Fibroblast of peridontal ligament (primary cell): ENCODE measurements at regions not wholly inside any gene's neighbourhood (a gene's known extent, or its start where the extent isn't known, plus 50 kb on each side); places are given as distances from the start of the nearest gene placed in this dataset.
"Not testable (repeated sequence)": the region's sequence is repeated elsewhere in the genome, so short reads cannot be mapped to it uniquely, and the experiment has no call there.

Experiments
- DNase-seq: peaks from one replicate; pipeline ENCODE4 v3.0.0-alpha.2; 2010; ENCODE audit errors: extremely low read depth

DNA sequence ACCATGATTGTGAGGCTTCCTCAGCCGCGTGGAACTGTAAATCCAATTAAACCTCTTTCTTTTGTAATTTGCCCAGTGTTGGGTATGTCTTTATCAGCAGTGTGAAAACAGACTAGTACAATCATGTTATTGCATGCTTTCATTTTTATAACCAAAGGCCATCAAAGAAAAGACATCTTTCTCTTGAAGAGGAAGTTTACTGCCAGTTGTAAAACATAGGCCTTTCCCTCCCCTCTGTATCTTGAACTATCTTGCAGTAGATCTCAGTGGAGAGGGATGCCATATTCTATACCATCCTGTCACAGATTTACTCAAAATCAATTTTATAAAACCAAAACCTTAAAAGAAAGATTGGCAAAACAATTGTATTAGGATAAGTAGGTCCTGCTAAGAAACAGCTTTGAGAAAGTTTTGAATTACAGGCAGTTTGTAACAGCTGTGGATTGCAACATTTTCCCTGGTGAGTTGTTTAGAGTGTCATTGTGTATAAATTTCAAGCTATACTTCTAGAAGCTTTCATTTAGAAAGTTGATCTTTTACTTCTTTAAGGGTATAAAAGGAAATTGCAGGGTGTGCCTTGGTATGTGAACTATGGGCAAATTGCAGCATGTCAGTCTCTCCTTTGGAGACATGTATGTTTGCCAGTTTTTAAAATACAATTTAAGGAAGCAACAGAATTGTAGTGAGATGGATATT lies 128.0 kb downstream of the ATP23 start:
- peak; percentile 55 for DNase-seq

DNA sequence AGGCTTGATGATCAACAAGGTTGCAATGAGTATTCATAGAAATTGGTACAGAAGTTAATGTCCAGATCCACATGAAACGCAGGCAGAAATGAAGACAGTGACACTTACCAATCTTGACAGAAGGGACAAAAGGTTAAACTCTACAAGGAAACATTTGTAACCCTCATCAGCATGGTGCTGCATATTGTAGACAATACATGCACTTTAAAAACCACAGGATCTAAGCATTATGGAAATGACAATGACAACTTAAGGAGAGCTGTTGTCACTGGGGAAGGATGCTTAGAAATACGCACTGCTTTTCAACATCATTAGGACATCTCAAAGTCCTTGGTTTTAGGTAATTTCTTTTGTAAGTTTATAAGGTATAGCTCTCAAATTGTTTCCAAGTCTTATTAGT lies 130.6 kb downstream of the ATP23 start:
- DNase-seq, result no peak

DNA sequence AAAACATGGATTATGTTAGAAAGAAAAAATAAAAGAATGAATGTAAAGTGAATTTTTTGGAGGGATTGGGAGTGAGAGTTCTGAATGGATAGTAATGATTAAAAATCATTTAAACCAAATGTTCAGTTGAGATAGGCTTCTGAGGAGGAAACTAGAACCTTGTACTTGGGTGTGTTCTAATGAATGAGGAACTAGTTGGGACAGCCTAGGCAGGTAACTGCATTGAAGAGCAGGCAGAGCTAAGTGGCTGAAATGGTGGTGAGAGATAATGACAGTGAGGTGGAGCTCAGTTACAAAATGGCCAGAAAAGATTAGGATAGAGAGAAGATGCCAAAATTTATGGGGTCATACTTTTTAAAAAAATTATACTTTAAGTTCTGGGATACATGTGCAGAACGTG lies 132.9 kb downstream of the ATP23 start:
- no peak for DNase-seq

DNA sequence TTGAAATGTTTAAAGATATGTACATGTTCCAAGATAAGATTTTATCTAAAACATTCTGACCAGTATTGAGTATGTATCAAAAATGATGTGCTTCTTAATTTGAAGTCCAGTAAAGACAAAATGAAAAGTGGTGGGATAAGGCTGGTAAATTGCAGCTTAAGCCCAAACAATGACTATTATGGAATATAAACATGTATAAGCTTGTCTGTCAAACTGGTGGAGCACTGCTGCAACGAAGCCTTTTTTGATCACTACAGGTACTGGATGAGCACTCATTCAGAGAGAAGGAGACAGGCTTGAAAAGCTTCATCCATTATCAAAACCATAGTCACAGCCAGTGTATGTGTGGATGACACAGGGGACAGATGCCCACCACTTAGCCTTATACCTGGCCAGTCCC lies 138.4 kb downstream of the ATP23 start:
- DNase-seq, result no peak

DNA sequence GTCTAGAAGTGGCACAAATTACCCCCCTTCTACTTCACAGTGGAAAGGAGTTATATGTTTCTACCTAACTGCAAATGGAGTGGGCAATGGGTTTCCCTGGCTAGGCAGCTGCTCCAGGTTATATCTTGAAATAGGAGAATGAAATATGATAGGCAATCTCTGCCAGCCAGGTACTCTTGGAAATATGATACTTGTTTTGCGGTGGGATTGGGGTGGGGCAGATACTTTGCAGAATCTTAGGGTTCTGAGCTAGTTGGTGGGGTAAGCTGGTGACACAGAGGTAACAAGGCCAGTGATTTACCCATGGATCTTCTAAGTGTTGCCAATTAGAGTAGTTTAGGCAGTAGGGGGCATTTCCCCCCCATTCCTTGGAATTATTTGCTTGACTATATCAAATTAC lies 140.1 kb downstream of the ATP23 start:
- no peak for DNase-seq

DNA sequence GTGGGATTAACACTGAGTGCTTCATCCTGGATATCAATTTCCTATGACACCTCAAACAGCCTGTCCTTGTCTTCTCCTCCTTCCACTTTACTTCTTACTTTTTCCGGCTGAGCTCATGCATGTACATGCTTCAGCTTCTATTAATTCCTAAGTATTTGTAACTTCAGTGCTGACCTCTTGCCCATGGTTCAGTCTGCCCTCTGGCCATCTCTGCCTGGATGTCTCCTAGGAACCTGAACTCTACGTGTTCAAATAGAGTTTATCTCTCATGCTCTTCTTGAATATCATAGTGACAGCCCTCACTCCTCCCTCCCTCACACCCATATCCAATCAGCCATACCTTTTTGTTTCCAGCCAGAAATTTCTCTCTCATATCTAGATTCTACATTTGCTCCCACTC lies 141.6 kb downstream of the ATP23 start:
- no peak for DNase-seq

DNA sequence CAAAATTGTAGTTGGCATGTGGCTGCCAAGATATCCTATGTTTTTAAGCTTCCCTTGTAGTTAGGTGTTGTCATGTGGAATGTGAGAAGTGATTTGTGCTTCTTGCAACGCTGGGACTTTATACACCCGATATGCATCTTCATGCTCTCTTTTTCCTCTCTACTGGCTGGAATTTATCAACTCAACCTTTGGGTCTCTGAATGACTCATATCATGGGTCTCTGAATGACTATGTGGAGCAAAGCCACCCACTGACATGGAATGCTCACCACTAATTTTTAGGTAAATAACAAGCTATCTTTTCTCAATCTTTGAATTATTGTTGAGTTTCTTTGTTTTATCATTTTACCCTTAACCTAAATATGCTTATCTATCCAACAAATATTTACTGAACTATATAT lies 144.6 kb downstream of the ATP23 start:
- no peak for DNase-seq

DNA sequence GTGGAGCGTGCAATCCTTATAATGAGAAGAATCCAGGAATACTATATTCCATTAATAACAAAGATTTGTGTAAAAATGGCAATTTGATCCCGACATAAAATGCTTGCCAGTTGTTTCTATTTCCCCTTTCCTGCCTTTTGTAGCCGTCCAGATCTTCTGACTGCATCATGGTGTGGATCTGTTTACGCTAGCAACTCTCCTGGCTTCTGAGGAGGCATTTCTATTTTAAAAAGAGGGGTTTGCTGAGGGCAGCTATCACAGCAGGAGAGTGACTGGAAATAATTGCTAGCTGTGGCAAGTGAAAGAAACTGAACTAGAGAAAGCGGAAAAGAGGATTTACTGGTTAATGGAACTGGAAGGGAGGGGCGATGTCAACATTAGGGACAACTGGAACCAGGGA lies 145.6 kb downstream of the ATP23 start:
- DNase-seq, result no peak

DNA sequence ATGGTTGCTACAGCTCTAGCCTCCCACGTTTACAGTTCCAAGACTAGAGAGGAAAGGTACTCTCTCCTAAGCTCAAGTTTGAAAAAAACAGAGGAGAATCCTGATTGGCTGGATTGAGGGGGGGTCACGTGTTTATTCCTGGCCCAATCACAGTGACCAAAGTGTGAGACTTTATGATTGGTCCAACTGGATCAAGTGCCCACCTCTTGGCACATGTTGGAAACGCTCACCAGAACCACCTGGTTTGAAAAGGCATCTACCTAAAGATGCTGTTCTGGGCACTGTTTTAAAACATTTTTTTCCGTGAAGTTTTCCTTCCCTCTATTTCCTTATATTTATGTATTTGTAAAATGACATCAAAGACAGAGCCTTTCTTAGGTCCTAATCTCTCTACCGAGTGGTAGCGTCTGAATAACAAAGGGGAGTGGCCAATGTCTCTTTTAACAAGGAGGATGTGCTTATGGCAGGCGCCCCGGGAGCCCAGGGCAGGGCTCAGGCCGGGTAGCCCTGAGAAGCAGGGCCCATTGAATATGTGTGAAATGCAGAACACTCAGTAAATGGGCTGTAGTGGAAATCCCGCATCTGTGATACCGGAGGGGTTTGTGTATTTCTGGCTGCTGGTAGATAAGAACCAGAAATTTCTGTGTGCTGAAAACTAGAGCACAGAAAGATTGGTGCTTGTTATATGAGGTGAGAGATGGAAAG lies 146.2 kb downstream of the ATP23 start:
- DNase-seq, result no peak

DNA sequence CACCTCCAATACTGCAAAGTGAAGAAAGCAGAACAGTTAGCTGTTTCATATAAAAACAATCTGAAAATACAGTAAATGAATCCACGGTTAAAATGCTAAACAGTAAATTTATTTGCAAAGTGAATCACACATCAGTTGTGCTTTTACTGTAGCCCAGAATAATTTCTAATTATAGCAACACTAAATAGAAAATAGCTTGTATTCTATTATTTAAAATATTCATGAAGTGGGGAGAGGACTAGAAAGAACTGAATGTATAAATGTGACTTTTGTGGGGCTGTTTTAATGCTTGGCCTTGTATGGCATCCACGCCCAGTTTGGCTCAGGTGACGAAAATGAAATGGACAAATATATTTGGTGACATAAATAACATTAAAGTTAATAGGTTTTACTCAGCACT lies 148.2 kb downstream of the ATP23 start:
- no peak for DNase-seq

DNA sequence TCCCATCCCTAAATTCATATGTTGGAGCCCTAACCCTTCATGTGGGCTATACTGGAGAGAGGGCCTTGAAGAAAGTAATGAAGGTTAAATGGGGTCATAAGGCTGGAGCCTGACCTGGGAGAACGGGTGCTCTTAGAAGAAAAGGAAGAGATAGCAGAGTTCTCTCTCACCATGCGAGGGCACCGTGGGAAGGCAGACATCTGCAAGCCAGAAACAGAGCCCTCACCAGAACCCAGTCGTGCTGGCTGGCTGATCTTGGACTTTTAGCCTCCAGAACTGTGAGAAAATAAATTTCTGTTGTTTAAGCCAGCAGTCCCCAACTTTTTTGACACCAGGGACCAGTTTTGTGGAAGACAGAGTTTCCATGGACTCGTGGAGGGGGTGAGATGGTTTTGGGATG lies 149.3 kb downstream of the ATP23 start:
- no peak for DNase-seq

DNA sequence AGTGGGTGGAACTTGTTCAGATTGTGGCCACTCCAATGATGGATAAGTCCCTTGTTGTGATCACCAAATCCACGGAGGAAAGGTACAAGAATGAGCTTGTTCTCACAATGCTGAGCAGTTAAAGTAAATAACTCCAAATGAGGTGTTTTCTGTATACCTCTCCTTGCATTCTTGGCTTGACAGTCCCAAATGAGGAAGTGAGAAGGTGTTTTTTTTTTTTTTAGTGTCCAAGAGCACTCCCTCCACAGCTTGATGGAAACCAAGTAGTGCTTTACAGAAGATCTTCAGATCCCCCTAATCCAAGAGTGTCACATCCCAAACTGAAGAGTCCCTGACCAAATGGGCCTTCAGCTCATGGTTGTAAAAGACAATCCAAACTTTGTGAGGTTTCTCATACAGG lies 153.6 kb downstream of the ATP23 start:
- DNase-seq, result no peak

DNA sequence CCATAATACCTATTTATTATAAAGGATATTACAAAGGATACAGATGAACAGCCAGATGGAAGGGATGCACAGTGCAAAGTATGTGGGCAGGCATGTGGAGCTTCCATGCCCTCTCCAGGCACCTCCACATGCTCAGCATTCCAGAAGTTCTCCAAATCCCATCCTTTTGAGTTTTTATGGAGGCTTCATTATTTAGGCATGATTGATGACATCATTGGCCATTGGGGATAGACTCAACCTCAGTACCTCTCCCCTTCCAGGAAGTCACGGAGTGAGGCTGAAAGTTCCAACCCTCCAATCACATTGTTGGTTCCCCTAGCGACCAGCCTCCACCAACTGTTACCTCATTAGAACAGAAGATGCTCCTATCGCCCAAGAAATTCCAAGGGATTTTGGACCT lies 156.4 kb downstream of the ATP23 start:
- no peak for DNase-seq

DNA sequence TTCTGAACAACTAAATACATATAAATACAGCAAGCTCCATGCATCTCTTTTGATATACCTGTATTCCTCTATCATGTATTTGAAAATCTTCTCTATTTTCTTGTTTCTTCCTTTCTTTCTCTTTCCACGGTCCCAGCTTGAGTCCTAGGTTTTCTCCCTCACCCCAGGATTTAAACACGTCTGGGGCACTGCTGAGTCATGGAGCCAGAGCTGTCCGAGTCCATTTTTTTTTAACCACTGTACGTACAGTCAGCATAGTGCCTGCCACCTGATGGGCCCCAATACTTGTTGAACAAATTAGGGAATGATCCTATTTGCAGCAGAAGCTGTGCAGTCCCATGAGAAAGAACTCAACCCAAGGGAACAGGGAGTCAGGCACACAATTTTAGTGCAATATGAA lies 158.1 kb downstream of the ATP23 start:
- DNase-seq, result no peak

DNA sequence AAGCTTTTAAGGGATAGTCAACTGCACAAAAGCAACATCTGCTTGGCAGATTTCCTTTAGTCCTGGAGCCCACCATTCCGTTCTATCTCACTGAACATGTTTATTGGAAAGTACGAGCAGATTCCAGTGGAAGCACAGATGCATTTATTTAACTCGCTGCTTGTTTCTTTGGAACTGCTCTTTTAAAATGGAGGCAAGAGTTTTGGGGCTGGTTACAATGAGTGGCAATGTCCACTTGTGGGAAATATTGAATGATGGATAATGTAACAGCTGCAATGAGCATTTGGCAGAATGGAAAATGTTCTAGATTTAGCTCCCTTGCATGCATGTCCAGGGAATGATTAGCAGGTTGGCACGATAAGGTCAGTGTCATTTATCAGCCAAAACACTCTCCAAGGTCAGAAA lies 163.0 kb downstream of the ATP23 start:
- no peak for DNase-seq

DNA sequence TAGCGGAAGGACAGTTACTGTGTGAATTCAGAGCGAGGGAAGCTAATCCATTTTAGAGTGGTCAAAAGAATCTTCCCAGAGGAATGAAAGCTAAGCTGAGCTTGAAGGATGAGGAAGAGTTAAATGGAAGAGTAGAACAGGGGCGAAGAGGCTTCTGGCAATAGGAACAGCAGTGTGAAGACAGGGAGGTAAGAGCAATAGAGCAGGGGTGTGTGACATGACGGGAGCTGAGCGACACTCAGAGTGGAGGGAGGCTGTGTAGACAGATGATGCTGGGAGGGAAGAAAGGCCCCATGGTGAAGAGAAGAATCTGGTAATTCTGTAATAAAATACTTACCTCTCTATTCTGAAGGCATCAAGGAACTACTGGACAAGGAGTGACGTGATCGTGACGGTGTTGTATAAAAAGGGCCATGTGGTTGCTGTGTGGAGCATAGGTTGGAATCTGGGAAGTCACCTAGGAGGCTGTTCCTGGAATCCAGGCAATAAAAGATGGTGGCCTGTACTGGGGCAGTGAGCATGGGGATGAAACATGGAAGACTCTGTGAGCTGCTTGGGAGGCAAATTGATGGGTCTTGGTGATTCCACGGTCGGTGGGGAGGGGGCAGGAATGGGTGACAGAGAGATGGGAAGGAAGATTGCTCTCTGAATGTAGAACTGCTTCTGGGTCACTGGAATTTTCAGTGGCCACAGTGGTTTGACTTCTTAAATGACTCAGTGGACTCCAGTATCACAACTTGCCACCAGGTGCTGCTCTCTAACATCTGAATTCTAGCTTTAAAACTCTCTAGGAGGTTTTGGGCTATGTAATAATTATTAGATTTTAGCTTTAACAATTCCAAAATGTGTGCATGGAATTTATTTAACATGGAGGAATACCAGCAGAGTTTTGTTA lies 164.1 kb downstream of the ATP23 start:
- DNase-seq, result peak; percentile 17

DNA sequence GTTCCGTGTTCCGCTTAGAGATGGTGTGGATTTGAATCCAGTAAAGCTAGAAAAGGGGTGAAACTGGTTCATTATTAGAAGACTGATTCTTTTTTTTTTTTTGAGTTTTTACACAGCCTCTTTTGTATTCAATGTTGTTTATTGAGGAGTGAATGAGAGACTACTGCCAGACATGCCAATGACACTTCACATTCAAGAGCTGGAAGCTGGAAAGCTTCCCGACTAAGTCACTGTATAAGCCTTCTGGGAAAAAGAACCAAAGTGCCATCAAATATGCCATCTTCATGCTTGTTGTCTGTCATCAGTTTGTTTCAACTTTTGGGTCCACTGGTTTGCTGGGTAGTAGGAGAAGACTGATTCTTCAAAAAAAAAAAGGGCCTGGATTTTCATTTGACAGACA lies 164.8 kb downstream of the ATP23 start:
- DNase-seq, result no peak

DNA sequence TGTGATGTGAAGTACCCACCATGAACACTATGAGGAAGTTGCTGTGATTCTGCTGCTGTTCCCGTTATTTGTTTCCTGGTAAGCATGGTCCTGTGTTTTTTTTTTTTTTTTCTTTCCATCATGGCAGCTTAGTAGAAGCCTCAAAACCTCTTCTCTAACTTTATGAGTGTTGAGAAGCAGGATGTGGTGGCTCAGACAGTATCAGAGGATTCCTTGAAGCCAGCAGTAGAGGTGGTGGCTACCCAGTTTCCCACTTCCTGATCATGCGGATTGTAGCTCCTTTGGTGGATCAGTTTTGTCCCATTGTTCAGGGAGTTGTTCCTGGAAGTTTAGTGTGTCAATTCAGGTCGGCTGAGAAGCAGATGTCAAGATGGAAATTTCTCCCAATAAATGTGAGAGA lies 175.8 kb downstream of the ATP23 start:
- no peak for DNase-seq

DNA sequence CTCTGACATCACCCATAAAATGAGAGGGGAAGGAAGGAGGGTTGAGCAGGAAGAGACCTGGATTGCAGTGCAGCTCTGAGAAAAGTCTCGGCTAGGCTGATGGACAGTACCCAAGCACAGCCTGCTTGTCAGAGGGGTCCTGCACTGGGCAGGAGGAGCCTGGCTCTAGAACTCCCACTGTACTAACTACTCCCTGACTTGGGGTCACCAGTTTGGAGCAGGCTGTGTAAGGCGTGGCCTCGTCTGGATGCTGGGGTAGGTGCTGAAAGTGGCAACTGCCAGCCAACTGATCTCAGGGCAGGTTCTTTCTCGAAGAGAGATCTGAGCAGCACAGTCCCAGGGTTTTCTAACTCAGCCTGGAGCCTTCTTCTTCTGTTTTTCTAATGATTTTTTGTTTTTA lies 176.3 kb downstream of the ATP23 start:
- no peak for DNase-seq

DNA sequence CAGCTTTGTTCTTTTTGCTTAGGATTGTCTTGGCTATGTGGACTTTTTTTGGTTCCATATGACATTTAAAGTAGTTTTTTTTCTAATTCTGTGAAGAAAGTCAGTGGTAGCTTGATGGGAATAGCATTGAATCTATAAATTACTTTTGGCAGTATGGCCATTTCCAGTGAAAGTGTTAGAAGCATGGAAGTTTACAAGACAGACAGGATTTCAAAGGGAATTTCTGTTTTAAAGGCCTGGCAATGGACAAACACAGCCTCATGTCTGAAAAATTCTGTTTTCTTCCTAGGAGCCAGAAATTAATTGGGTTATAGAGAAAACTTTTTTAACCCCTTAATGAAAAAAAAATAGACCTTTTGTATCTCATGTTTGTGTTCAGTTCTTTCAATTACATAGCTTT lies 184.4 kb downstream of the ATP23 start:
- not testable (repeated sequence) for DNase-seq

DNA sequence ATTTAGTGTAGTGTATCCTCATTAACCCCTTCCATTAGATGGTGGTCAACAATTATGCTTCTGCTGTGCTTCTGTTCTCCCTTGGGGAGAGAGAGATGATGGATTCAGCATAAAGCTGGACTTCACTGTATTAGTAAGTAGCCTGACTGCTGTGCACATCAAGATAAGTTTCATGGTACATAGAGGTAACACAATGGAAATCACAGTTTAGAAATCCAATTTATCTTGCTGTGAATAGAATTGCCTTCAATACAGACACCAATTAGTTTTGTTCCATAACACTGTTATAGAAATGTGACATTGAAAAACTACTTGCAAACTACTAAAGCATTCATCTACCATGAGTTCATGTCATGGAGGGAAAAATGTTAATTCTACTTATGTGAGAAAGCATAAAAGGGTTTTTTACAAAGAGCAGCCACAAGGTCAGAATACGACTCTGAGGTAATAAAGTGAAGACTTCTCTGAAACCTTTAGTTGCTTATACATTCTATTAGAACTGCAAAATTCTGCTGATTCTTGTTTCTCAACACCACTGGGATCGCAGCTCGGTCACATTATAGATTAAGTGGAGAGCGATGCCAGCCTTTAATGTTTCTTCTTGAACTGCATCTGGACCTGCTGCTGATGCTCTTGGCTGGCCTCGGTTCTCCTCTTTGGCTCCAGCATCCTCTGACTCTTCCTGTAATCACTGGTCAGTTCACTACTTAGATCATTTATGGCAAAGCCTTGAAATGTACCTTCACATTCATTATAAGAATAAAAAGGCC lies 190.8 kb downstream of the ATP23 start:
- no peak for DNase-seq

DNA sequence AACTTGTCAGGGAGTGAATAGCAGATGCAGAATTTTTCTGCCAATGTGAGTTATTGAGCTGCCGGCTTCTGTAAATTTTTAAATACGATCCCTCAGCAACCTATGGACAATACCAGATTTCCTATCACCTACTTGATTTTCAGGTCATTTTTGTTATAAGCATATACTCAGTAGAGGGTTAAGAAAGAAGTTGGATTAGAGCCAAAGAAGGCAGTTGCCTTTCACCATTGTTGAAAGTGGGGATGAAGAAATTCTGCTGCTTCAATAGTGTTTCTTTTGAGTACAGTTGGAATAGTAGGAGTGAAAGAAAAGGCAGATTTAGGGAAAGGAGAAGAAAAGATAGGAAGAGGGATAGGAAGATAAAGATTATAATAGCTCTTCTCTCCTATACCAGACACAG lies 197.1 kb downstream of the ATP23 start:
- no peak for DNase-seq
